AG09309 (cell line): ENCODE measurements at regions not wholly inside any gene's neighbourhood (a gene's known extent, or its start where the extent isn't known, plus 50 kb on each side); places are given as distances from the start of the nearest gene placed in this dataset.

Experiments
- DNase-seq: peaks from one replicate; pipeline ENCODE4 v3.0.0-alpha.2; 2010; ENCODE audit warnings: low read depth
- H3K4me3 ChIP-seq: 2 replicates; pipeline ENCODE4 v1.5.1; 2011; ENCODE audit warnings: mild to moderate bottlenecking, low read depth, low read length, moderate library complexity; ENCODE audit not compliant: control insufficient read depth
- CTCF ChIP-seq: IDR thresholded peaks from 2 replicates; pipeline ENCODE4 v1.5.1; 2011; ENCODE audit warnings: mild to moderate bottlenecking, low read depth, low read length, inconsistent platforms; ENCODE audit not compliant: insufficient read depth, control insufficient read depth; ENCODE audit errors: missing control alignments

- TF ChIP-seq CTCF, result no peak
- H3K4me3 ChIP-seq, result no peak overlapping the region
- no peak for DNase-seq
Measured at GRCh38 chr4:31422006-31422405, 701.8 kb downstream of the PCDH7 start.

GRCh38 chr4:31427691-31428090 lies 707.5 kb downstream of the PCDH7 start:
- no peak for TF ChIP-seq CTCF
- DNase-seq, result no peak
- H3K4me3 ChIP-seq, result no peak overlapping the region

- no peak for DNase-seq
- H3K4me3 ChIP-seq, result no peak overlapping the region
- no peak for TF ChIP-seq CTCF
Measured at GRCh38 chr4:31442236-31442635, 722.1 kb downstream of the PCDH7 start.

GRCh38 chr4:31445526-31445925 lies 725.4 kb downstream of the PCDH7 start:
- no peak overlapping the region for H3K4me3 ChIP-seq
- DNase-seq, result no peak
- no peak for TF ChIP-seq CTCF

GRCh38 chr4:31455612-31456011 lies 735.4 kb downstream of the PCDH7 start:
- no peak for TF ChIP-seq CTCF
- DNase-seq, result no peak
- no peak overlapping the region for H3K4me3 ChIP-seq

- DNase-seq, result peak; percentile 1
Measured at GRCh38 chr4:31458813-31459212, 738.6 kb downstream of the PCDH7 start.

More at GRCh38 chr4:31458813-31459212, 738.6 kb downstream of the PCDH7 start:
- H3K4me3 ChIP-seq, result no peak overlapping the region
- no peak for TF ChIP-seq CTCF
